GM12891 (cell line): ENCODE measurements at regions not wholly inside any gene's neighbourhood (a gene's known extent, or its start where the extent isn't known, plus 50 kb on each side); places are given as distances from the start of the nearest gene placed in this dataset.

Source experiments
- PAX5 ChIP-seq: IDR thresholded peaks from 2 replicates; pipeline ENCODE4 v1.6.1; 2011; ENCODE audit warnings: low read length, moderate library complexity, mild to moderate bottlenecking; ENCODE audit not compliant: insufficient read depth, severe bottlenecking
- POLR2A ChIP-seq: IDR thresholded peaks from 2 replicates; pipeline ENCODE4 v1.6.1; 2011; ENCODE audit warnings: low read depth, low read length, control low read depth
- POLR2AphosphoS5 ChIP-seq: IDR thresholded peaks from 2 replicates; pipeline ENCODE4 v1.6.1; 2011; ENCODE audit warnings: low read depth, low read length, control low read depth
- POU2F2 ChIP-seq: IDR thresholded peaks from 2 replicates; pipeline ENCODE4 v1.6.1; 2011; ENCODE audit warnings: low read depth, mild to moderate bottlenecking, control low read depth, low read length, moderate library complexity
- TAF1 ChIP-seq: IDR thresholded peaks from 2 replicates; pipeline ENCODE4 v1.6.1; 2011; ENCODE audit warnings: low read depth, low read length, control low read depth

DNA sequence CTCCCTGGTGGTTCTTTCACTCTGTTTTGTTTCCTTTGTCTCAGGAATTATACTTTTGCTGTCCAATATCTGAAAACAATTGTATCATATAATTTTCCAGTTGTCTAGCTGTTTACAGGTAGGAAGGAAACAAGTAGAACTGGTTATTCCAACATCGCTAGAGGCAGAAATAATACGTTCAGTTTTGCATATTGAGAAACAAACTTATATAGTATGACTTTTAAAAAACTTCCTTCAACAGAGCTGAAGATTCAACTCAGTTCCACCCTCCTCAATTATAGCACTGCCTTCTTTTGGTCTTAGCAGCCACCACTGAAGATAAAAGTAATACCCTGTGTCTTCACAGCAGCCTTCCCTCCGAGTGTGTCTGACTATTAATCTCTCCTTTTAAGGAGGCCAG lies 214.3 kb downstream of the EFCAB11 start:
- TF ChIP-seq POU2F2 = no peak
- TF ChIP-seq POLR2A = no peak
- TF ChIP-seq POLR2AphosphoS5 = no peak
- TF ChIP-seq PAX5 = no peak
- no peak for TF ChIP-seq TAF1
